ENCODE measurements at regions not wholly inside any gene's neighbourhood (a gene's known extent, or its start where the extent isn't known, plus 50 kb on each side); places are given as distances from the start of the nearest gene placed in this dataset.
"Not testable (repeated sequence)": the region's sequence is repeated elsewhere in the genome, so short reads cannot be mapped to it uniquely, and the experiment has no call there.

- no peak for DNase-seq
Measured at GRCh38 chr4:17038510-17039176, 140.2 kb upstream of the LDB2 start.

- DNase-seq, result no peak
Measured at GRCh38 chr4:17033768-17034181, 135.3 kb upstream of the LDB2 start.

GRCh38 chr4:17033025-17033767 lies 134.8 kb upstream of the LDB2 start:
- DNase-seq, result no peak

- no peak for DNase-seq
Measured at GRCh38 chr4:17030543-17030942, 132.1 kb upstream of the LDB2 start.

GRCh38 chr4:17029964-17030363 lies 131.5 kb upstream of the LDB2 start:
- no peak for DNase-seq

- DNase-seq, result no peak
Measured at GRCh38 chr4:17029432-17029831, 131.0 kb upstream of the LDB2 start.

- no peak for DNase-seq
Measured at GRCh38 chr4:17027495-17027894, 129.1 kb upstream of the LDB2 start.

- no peak for DNase-seq
Measured at GRCh38 chr4:17024425-17024824, 126.0 kb upstream of the LDB2 start.

GRCh38 chr4:17020901-17021300 lies 122.5 kb upstream of the LDB2 start:
- DNase-seq, result no peak

GRCh38 chr4:17020451-17020850 lies 122.0 kb upstream of the LDB2 start:
- DNase-seq, result no peak

- DNase-seq, result not testable (repeated sequence)
Measured at GRCh38 chr4:17018621-17019020, 120.2 kb upstream of the LDB2 start.

- no peak for DNase-seq
Measured at GRCh38 chr4:17018013-17018412, 119.6 kb upstream of the LDB2 start.

GRCh38 chr4:17013382-17014006 lies 115.0 kb upstream of the LDB2 start:
- no peak for DNase-seq

- DNase-seq, result no peak
Measured at GRCh38 chr4:17012451-17012850, 114.0 kb upstream of the LDB2 start.

GRCh38 chr4:17010426-17011087 lies 112.1 kb upstream of the LDB2 start:
- no peak for DNase-seq

- DNase-seq, result no peak
Measured at GRCh38 chr4:17009871-17010367, 111.5 kb upstream of the LDB2 start.

GRCh38 chr4:17008834-17009345 lies 110.4 kb upstream of the LDB2 start:
- DNase-seq, result no peak

GRCh38 chr4:17003606-17004392 lies 105.4 kb upstream of the LDB2 start:
- not testable (repeated sequence) for DNase-seq

GRCh38 chr4:16995451-16995850 lies 97.0 kb upstream of the LDB2 start:
- DNase-seq, result no peak

- DNase-seq, result no peak
Measured at GRCh38 chr4:16993956-16994840, 95.8 kb upstream of the LDB2 start.

GRCh38 chr4:16992566-16993225 lies 94.3 kb upstream of the LDB2 start:
- DNase-seq, result no peak
